RWPE2 (cell line): ENCODE measurements at regions not wholly inside any gene's neighbourhood (a gene's known extent, or its start where the extent isn't known, plus 50 kb on each side); places are given as distances from the start of the nearest gene placed in this dataset.

Source experiments
- ATAC-seq: fragments of 200-7000 bp; cut with Tn5 transposase; 3 replicates; pipeline ENCODE4 v1.9.1; 2021; ENCODE audit warnings: low read depth
- DNase-seq: peaks from one replicate; pipeline ENCODE4 v3.0.0-alpha.2; 2020; ENCODE audit warnings: low spot score
- H3K27ac ChIP-seq: fragments of 450-650 bp; 2 replicates; pipeline ENCODE4 v1.5.1; 2017; ENCODE audit warnings: mild to moderate bottlenecking; ENCODE audit not compliant: poor library complexity, severe bottlenecking
- H3K27me3 ChIP-seq: fragments of 250-450 bp; sonication (Bioruptor Pico); 2 replicates; pipeline ENCODE4 v1.5.1; 2021; ENCODE audit warnings: mild to moderate bottlenecking, moderate library complexity; ENCODE audit not compliant: insufficient read depth, poor library complexity, severe bottlenecking
- H3K36me3 ChIP-seq: fragments of 250-450 bp; sonication (Bioruptor Pico); 2 replicates; pipeline ENCODE4 v1.5.1; 2020; ENCODE audit warnings: low read depth, mild to moderate bottlenecking, moderate library complexity
- H3K4me1 ChIP-seq: fragments of 250-450 bp; sonication (Bioruptor Pico); 2 replicates; pipeline ENCODE4 v1.5.1; 2021; ENCODE audit warnings: mild to moderate bottlenecking, moderate library complexity; ENCODE audit not compliant: insufficient read depth, poor library complexity, severe bottlenecking
- H3K4me3 ChIP-seq: fragments of 250-450 bp; sonication (Bioruptor Pico); 2 replicates; pipeline ENCODE4 v1.5.1; 2021; ENCODE audit warnings: mild to moderate bottlenecking, moderate library complexity; ENCODE audit not compliant: severe bottlenecking
- H3K9me3 ChIP-seq: fragments of 250-450 bp; sonication (Bioruptor Pico); 2 replicates; pipeline ENCODE4 v1.5.1; 2021; ENCODE audit warnings: mild to moderate bottlenecking, moderate library complexity; ENCODE audit not compliant: severe bottlenecking
- TF ChIP-seq, protein P1 (sequence below): fragments of 450-650 bp; IDR thresholded peaks from one replicate; pipeline ENCODE4 v1.5.1; 2017; ENCODE audit warnings: mild to moderate bottlenecking, moderate library complexity; ENCODE audit not compliant: poor library complexity, severe bottlenecking

DNA sequence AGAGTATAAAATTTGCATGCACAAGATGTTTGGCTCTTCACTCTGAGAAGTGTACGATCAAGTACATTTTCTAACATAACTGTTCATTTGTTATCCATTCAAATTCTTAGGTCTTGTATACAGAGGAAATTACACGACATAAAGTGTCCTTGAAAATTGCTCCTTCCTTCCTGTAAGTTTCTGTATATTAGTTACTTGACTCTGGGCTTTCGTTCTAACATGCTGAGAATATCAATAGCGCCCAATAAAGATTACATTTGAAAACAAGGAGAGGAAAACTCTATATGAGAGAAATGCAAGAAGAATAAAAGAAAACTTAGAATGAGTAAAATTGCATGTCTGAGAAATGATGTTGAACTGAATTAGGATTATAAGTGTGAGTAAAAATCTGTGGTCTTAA lies 722.5 kb upstream of the CADM2 start:
- Histone ChIP-seq H3K9me3 (no peaks in the 10 kb centered on the region), H3K36me3 (no peaks in the 10 kb centered on the region), H3K27ac (no peak overlapping the region), H3K27me3 (no peaks in the 10 kb centered on the region), H3K4me3 (peak overlapping the region; percentile 1), H3K4me1 (no peaks in the 10 kb centered on the region)
- no peak for DNase-seq
- no peak for ATAC-seq
- TF ChIP-seq, protein P1, sequence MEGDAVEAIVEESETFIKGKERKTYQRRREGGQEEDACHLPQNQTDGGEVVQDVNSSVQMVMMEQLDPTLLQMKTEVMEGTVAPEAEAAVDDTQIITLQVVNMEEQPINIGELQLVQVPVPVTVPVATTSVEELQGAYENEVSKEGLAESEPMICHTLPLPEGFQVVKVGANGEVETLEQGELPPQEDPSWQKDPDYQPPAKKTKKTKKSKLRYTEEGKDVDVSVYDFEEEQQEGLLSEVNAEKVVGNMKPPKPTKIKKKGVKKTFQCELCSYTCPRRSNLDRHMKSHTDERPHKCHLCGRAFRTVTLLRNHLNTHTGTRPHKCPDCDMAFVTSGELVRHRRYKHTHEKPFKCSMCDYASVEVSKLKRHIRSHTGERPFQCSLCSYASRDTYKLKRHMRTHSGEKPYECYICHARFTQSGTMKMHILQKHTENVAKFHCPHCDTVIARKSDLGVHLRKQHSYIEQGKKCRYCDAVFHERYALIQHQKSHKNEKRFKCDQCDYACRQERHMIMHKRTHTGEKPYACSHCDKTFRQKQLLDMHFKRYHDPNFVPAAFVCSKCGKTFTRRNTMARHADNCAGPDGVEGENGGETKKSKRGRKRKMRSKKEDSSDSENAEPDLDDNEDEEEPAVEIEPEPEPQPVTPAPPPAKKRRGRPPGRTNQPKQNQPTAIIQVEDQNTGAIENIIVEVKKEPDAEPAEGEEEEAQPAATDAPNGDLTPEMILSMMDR = no peak

GRCh38 chr3:84245789-84246188 lies 713.0 kb upstream of the CADM2 start:
- Histone ChIP-seq H3K27me3 (no peaks in the 10 kb centered on the region), H3K36me3 (no peaks in the 10 kb centered on the region), H3K27ac (no peak overlapping the region), H3K4me1 (no peaks in the 10 kb centered on the region), H3K9me3 (no peaks in the 10 kb centered on the region), H3K4me3 (no peak overlapping the region)
- TF ChIP-seq, protein P1 = no peak
- DNase-seq = no peak
- no peak for ATAC-seq

GRCh38 chr3:84260596-84260995 lies 698.2 kb upstream of the CADM2 start:
- H3K27me3 ChIP-seq = no peaks in the 10 kb centered on the region
- H3K27ac ChIP-seq = no peak overlapping the region
- TF ChIP-seq, protein P1 = no peak
- H3K36me3 ChIP-seq = no peaks in the 10 kb centered on the region
- ATAC-seq = no peak
- no peak overlapping the region for H3K4me3 ChIP-seq
- no peak for DNase-seq
- H3K4me1 ChIP-seq = no peaks in the 10 kb centered on the region
- H3K9me3 ChIP-seq = no peaks in the 10 kb centered on the region

- Histone ChIP-seq H3K4me3 (no peak overlapping the region), H3K27ac (no peak overlapping the region), H3K36me3 (no peaks in the 10 kb centered on the region), H3K4me1 (no peaks in the 10 kb centered on the region), H3K27me3 (no peaks in the 10 kb centered on the region), H3K9me3 (no peaks in the 10 kb centered on the region)
- no peak for ATAC-seq
- DNase-seq = no peak
- TF ChIP-seq, protein P1 = no peak
Observed at GRCh38 chr3:84265768-84266167, 693.0 kb upstream of the CADM2 start.

- H3K27me3 ChIP-seq = no peaks in the 10 kb centered on the region
- H3K36me3 ChIP-seq = no peaks in the 10 kb centered on the region
- no peak overlapping the region for H3K27ac ChIP-seq
- H3K4me3 ChIP-seq = no peak overlapping the region
- no peaks in the 10 kb centered on the region for H3K9me3 ChIP-seq
- TF ChIP-seq, protein P1 = no peak
- ATAC-seq (no peak), DNase-seq (no peak)
- no peaks in the 10 kb centered on the region for H3K4me1 ChIP-seq
Observed at GRCh38 chr3:84275532-84275931, 683.3 kb upstream of the CADM2 start.
